NB4 (cell line): ENCODE measurements at regions not wholly inside any gene's neighbourhood (a gene's known extent, or its start where the extent isn't known, plus 50 kb on each side); places are given as distances from the start of the nearest gene placed in this dataset.

Experiments
- CTCF ChIP-seq: IDR thresholded peaks from one replicate; pipeline ENCODE4 v1.5.1; 2012; ENCODE audit warnings: low read depth, low read length
- MAX ChIP-seq: IDR thresholded peaks from 2 replicates; pipeline ENCODE4 v1.6.1; 2011; ENCODE audit warnings: low read depth, low read length
- MYC ChIP-seq: IDR thresholded peaks from 2 replicates; pipeline ENCODE4 v1.6.1; 2011; ENCODE audit warnings: low read depth, low read length
- POLR2A ChIP-seq: IDR thresholded peaks from 2 replicates; pipeline ENCODE4 v1.6.1; 2011; ENCODE audit warnings: mild to moderate bottlenecking; ENCODE audit not compliant: insufficient read length; ENCODE audit errors: extremely low read depth

- no peak for TF ChIP-seq CTCF
- TF ChIP-seq POLR2A: no peak
- TF ChIP-seq MYC: no peak
- TF ChIP-seq MAX: no peak
These were observed 473.5 kb upstream of the SEMA3A start for GRCh38 chr7:84668116-84668515.
